AG09309 (cell line): ENCODE measurements at regions not wholly inside any gene's neighbourhood (a gene's known extent, or its start where the extent isn't known, plus 50 kb on each side); places are given as distances from the start of the nearest gene placed in this dataset.

Experiments
- DNase-seq: peaks from one replicate; pipeline ENCODE4 v3.0.0-alpha.2; 2010; ENCODE audit warnings: low read depth
- H3K4me3 ChIP-seq: 2 replicates; pipeline ENCODE4 v1.5.1; 2011; ENCODE audit warnings: mild to moderate bottlenecking, low read depth, low read length, moderate library complexity; ENCODE audit not compliant: control insufficient read depth
- CTCF ChIP-seq: IDR thresholded peaks from 2 replicates; pipeline ENCODE4 v1.5.1; 2011; ENCODE audit warnings: mild to moderate bottlenecking, low read depth, low read length, inconsistent platforms; ENCODE audit not compliant: insufficient read depth, control insufficient read depth; ENCODE audit errors: missing control alignments

GRCh38 chr5:98694902-98695301 lies 78.6 kb upstream of the RGMB start:
- H3K4me3 ChIP-seq: no peak overlapping the region
- TF ChIP-seq CTCF: no peak
- DNase-seq: no peak

DNA sequence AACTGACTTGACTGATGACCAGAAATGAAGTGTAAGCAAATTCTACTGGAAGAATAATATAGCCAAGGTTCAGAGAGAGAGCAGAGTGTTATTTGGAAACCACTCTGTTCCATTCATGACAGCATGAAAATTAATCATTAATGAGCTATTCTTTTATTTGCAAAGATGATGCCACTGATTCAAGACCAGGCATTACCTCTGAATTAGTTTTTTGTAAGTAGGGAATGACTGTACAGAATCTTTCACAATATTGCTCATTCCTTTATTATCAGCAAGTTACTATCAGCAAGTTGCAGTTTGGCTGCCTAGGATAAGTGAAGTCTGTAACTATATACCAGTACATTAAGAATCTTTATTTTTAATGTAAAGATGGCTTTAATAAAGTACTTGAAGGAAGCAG lies 75.1 kb upstream of the RGMB start:
- TF ChIP-seq CTCF: no peak
- no peak for DNase-seq
- H3K4me3 ChIP-seq: no peak overlapping the region

DNA sequence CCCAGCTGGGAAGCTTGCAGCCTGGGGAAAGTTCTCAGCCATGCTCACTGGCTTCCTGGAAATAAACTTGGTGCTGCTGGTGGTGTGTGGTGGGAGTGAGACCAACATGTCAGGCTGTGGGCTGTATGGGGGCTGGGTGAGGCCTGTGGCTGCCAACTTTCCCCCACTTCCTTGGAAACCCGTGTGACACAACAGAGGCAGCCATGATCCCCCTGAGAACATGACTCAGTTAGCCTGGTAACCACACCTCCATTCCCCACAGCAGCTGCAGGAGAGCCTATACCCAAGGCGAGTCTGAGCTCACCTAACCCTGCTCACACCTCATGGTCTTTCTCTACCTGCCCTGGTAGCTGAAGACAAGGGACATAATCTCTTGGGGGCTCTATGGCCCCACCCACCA lies 72.7 kb upstream of the RGMB start:
- no peak for TF ChIP-seq CTCF
- H3K4me3 ChIP-seq: no peak overlapping the region

GRCh38 chr5:98705841-98706240 lies 67.6 kb upstream of the RGMB start:
- DNase-seq: no peak
- H3K4me3 ChIP-seq: no peak overlapping the region
- TF ChIP-seq CTCF: no peak

More for the DNA sequence above, 72.7 kb upstream of the RGMB start:
- DNase-seq: no peak

- no peak for DNase-seq
- H3K4me3 ChIP-seq: no peak overlapping the region
- no peak for TF ChIP-seq CTCF
Observed at GRCh38 chr5:98709681-98710080, 63.8 kb upstream of the RGMB start.

- no peak for TF ChIP-seq CTCF
- peak; percentile 51 for DNase-seq
- H3K4me3 ChIP-seq: no peak overlapping the region
Observed at GRCh38 chr5:98713027-98713426, 60.4 kb upstream of the RGMB start.

GRCh38 chr5:98713856-98714255 lies 59.6 kb upstream of the RGMB start:
- no peak overlapping the region for H3K4me3 ChIP-seq
- DNase-seq: no peak
- no peak for TF ChIP-seq CTCF
